OCI-LY7 (cell line): ENCODE measurements at regions not wholly inside any gene's neighbourhood (a gene's known extent, or its start where the extent isn't known, plus 50 kb on each side); places are given as distances from the start of the nearest gene placed in this dataset.

Experiments
- BruUV-seq: library from RNA; stranded (reverse); fragments of 400-500 nt; replicated peaks from 2 replicates; lab custom pipeline; 2021; lab: Mats Ljungman, UMichigan
- CTCF ChIA-PET: fragments of 300-600 bp; sonication (Branson Sonifier 250); formaldehyde crosslinking; loops from one replicate; lab custom pipeline; 2022; ENCODE audit warnings: antibody characterized with exemption; ENCODE audit not compliant: unreplicated experiment; lab: Charles Lee
- POLR2A ChIA-PET: fragments of 300-600 bp; sonication (Branson Sonifier 250); formaldehyde crosslinking; loops from one replicate; lab custom pipeline; 2022; ENCODE audit warnings: antibody characterized with exemption; lab: Charles Lee
- DNase-seq: peaks from one replicate; pipeline ENCODE4 v3.0.0-alpha.2; 2015; ENCODE audit warnings: low spot score
- H2AFZ ChIP-seq: fragments of 200-600 bp; sonication (generic), shearing (Covaris generic); 2 replicates; pipeline ENCODE4 v1.6.1; 2014; ENCODE audit warnings: mild to moderate bottlenecking, antibody characterized with exemption, low read length, moderate library complexity
- H3K27ac ChIP-seq: fragments of 200-600 bp; sonication (generic); 2 replicates; pipeline ENCODE4 v1.5.1; 2014; ENCODE audit warnings: mixed run types, low read depth, mild to moderate bottlenecking, moderate library complexity, low read length, inconsistent platforms; ENCODE audit not compliant: poor library complexity, severe bottlenecking
- H3K36me3 ChIP-seq: fragments of 200-600 bp; sonication (generic); 2 replicates; pipeline ENCODE4 v1.6.1; 2014; ENCODE audit warnings: mild to moderate bottlenecking, antibody characterized with exemption, low read length, moderate library complexity, mixed read lengths; ENCODE audit not compliant: insufficient read depth
- H3K4me1 ChIP-seq: fragments of 200-600 bp; sonication (generic); 2 replicates; pipeline ENCODE4 v1.5.1; 2014; ENCODE audit warnings: mild to moderate bottlenecking, low read length; ENCODE audit not compliant: insufficient read depth, poor library complexity, severe bottlenecking
- H3K4me2 ChIP-seq: fragments of 200-600 bp; sonication (generic); 2 replicates; pipeline ENCODE4 v1.6.1; 2014; ENCODE audit warnings: mild to moderate bottlenecking, low read length
- H3K4me3 ChIP-seq: fragments of 200-600 bp; sonication (generic); 2 replicates; pipeline ENCODE4 v1.5.1; 2014; ENCODE audit warnings: mild to moderate bottlenecking, low read depth, low read length; ENCODE audit not compliant: poor library complexity, severe bottlenecking
- H3K79me2 ChIP-seq: fragments of 200-600 bp; sonication (generic); 2 replicates; pipeline ENCODE4 v1.6.1; 2016; ENCODE audit warnings: low read depth, mild to moderate bottlenecking, low read length, moderate library complexity, mixed read lengths; ENCODE audit not compliant: insufficient read depth
- H3K9me2 ChIP-seq: fragments of 200-600 bp; sonication (generic); 2 replicates; pipeline ENCODE4 v1.6.1; 2016; ENCODE audit warnings: mild to moderate bottlenecking, low read length, mixed read lengths; ENCODE audit not compliant: insufficient read depth
- H3K9me3 ChIP-seq: fragments of 200-600 bp; sonication (generic); 2 replicates; pipeline ENCODE4 v1.6.1; 2014; ENCODE audit warnings: mild to moderate bottlenecking, mixed run types, low read length, mixed read lengths
- H4K20me1 ChIP-seq: fragments of 200-600 bp; sonication (generic); 2 replicates; pipeline ENCODE4 v1.6.1; 2014; ENCODE audit warnings: mild to moderate bottlenecking, antibody characterized with exemption, low read length, moderate library complexity, mixed read lengths; ENCODE audit not compliant: insufficient read depth
- CTCF ChIP-seq: fragments of 200-600 bp; sonication (generic); conservative IDR thresholded peaks from 2 replicates; pipeline ENCODE4 v1.5.1; 2014; ENCODE audit warnings: mild to moderate bottlenecking, antibody characterized with exemption, low read length, moderate library complexity, mixed read lengths
- EZH2phosphoT487 ChIP-seq: fragments of 200-600 bp; sonication (generic); IDR thresholded peaks from 2 replicates; pipeline ENCODE4 v1.6.1; 2018; ENCODE audit warnings: low read depth, borderline replicate concordance, mild to moderate bottlenecking, mixed run types, antibody characterized with exemption, low read length, moderate library complexity, mixed read lengths
- intact Hi-C: fragments of 100-400 bp; cut with micrococcal nuclease; formaldehyde crosslinking; loops from one replicate; pipeline ENCODE4 v1.10.0; 2022; ENCODE audit not compliant: unreplicated experiment

GRCh38 chr2:129678751-129679150 is 300.7 kb upstream of the RAB6C start:
- no peaks in the 10 kb centered on the region for H3K79me2 ChIP-seq
- intact Hi-C loops: no loop called here
- no peak overlapping the region for H3K4me3 ChIP-seq
- no peaks in the 10 kb centered on the region for H3K9me3 ChIP-seq
- ChIA-PET CTCF (no interaction called here), POLR2A (no interaction called here)
- H4K20me1 ChIP-seq: no peaks in the 10 kb centered on the region
- no peaks in the 10 kb centered on the region for H3K4me1 ChIP-seq
- no TSS peak for BruUV-seq
- no peak overlapping the region for H3K4me2 ChIP-seq
- H2AFZ ChIP-seq: no peak overlapping the region
- no peaks in the 10 kb centered on the region for H3K36me3 ChIP-seq
- no peak overlapping the region for H3K27ac ChIP-seq
- TF ChIP-seq EZH2phosphoT487 (no peak), CTCF (no peak)
- H3K9me2 ChIP-seq: no peaks in the 10 kb centered on the region
- DNase-seq: no peak

- no peaks in the 10 kb centered on the region for H3K9me3 ChIP-seq
- H3K27ac ChIP-seq: no peak overlapping the region
- no peak overlapping the region for H3K4me2 ChIP-seq
- ChIA-PET POLR2A (no interaction called here), CTCF (no interaction called here)
- intact Hi-C loops: no loop called here
- H3K4me1 ChIP-seq: no peaks in the 10 kb centered on the region
- no peaks in the 10 kb centered on the region for H3K36me3 ChIP-seq
- no peaks in the 10 kb centered on the region for H3K79me2 ChIP-seq
- no peaks in the 10 kb centered on the region for H4K20me1 ChIP-seq
- H3K9me2 ChIP-seq: no peaks in the 10 kb centered on the region
- DNase-seq: no peak
- TF ChIP-seq CTCF (no peak), EZH2phosphoT487 (no peak)
- no peak overlapping the region for H2AFZ ChIP-seq
- no peak overlapping the region for H3K4me3 ChIP-seq
- BruUV-seq: no TSS peak
These were observed 297.7 kb upstream of the RAB6C start for GRCh38 chr2:129681788-129682187.

GRCh38 chr2:129689653-129690448 is 289.6 kb upstream of the RAB6C start:
- TF ChIP-seq EZH2phosphoT487 (no peak), CTCF (no peak)
- Histone ChIP-seq H4K20me1 (no peaks in the 10 kb centered on the region), H3K4me3 (no peak overlapping the region), H3K79me2 (no peaks in the 10 kb centered on the region), H3K4me1 (no peaks in the 10 kb centered on the region), H3K9me2 (no peaks in the 10 kb centered on the region), H3K9me3 (no peaks in the 10 kb centered on the region), H3K36me3 (no peaks in the 10 kb centered on the region), H2AFZ (no peak overlapping the region), H3K27ac (no peak overlapping the region), H3K4me2 (no peak overlapping the region)
- no TSS peak for BruUV-seq
- CTCF ChIA-PET: no interaction called here
- intact Hi-C loops: no loop called here
- DNase-seq: no peak
- POLR2A ChIA-PET: interaction anchor here (0.6 to 0.7 kb wide), 2 partner anchors 259 to 1545 kb away, joined by 3 to 5 read pairs; no protein-coding TSS in a partner anchor
